ENCODE measurements at regions not wholly inside any gene's neighbourhood (a gene's known extent, or its start where the extent isn't known, plus 50 kb on each side); places are given as distances from the start of the nearest gene placed in this dataset.

DNA sequence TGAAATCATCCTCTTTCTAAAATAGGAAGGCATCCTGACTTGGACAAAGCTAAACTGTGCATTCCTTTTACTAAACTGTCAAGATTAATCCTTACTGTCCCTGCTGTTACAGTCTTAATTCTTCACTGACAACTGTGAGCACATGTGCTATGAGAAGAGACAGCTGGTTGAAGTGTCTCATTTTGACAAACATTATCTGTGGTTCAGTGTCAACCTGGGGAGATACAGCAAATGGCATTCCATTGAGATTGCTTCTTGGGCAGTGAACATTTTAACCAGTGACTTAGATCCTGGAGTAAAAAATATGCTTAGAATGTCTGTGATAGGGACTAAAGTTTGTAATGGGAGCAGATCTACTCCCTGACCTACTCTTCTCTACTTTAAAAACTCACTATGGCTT is 552.6 kb upstream of the ATP2B1 start:
- H3K9me3 Mint-ChIP-seq: no peaks in the 10 kb centered on the region

DNA sequence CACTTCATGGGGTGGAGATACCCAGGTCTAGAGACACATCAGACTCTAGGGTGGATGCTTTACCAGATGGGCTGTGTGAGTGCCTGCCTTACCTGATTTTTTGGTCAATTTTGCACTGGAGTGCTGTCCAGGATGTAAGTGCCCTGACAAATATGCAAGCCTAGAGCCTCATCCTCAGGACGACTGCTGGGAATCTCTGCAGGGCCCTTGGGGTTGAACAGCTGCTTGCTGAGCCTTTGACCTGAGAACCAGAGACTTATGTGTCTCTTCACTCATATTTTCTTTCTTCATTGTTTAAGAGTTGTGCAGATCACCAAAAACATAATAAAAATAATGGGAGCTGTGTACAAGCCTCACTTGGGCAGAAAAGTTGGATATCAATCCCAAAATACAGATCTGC is 551.5 kb upstream of the ATP2B1 start:
- no peak for ATAC-seq

More for the DNA sequence above, 552.6 kb upstream of the ATP2B1 start:
- H3K27ac Mint-ChIP-seq: no peak overlapping the region
- H3K36me3 Mint-ChIP-seq: no peaks in the 10 kb centered on the region
- ATAC-seq (no peak), DNase-seq (ENCODE audit: low spot score in 2 of 2) (no peak)
- no peaks in the 10 kb centered on the region for H3K4me1 Mint-ChIP-seq
- no peak overlapping the region for H3K4me3 Mint-ChIP-seq

DNA sequence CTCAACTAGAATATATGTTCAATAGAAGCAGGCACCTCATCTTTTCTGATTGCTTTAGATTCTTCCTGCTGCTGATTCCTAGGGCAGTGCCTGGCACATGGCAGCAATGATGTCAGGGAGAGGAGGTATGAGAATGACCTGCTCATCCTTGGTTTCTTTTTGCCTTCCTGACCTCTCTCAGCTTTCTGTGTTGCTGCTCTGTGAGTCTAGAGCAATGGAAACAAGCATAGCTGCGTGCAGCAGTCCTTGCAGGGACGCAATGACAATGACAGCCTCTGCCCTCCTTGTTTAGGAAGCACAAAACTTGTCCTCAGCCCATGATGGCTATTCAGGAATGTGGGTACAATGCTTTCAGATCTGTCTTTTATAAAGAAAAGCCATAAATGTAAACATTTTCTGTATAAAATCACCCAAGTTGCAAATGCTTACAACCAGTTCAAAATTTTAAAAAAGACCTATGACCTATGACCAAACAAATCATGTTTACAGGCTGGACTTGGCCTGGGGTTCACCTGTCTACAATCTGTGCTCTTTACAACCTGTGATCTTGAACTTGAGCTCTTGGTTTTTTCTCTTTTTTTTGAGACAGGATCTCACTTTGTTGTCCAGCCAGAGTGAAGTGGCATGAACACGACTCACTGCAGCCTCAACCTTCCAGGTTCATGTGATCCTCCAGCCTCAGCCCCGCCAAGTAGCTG is 549.4 kb upstream of the ATP2B1 start:
- H3K27ac Mint-ChIP-seq: no peak overlapping the region
- H3K9me3 Mint-ChIP-seq: no peaks in the 10 kb centered on the region
- no peak for ATAC-seq
- no peak for DNase-seq (ENCODE audit: low spot score in 2 of 2)
- no peaks in the 10 kb centered on the region for H3K36me3 Mint-ChIP-seq
- no peak overlapping the region for H3K4me3 Mint-ChIP-seq
- peaks cover 10% of the 10 kb centered on the region for H3K4me1 Mint-ChIP-seq

More for the DNA sequence above, 551.5 kb upstream of the ATP2B1 start:
- Mint-ChIP-seq H3K9me3 (no peaks in the 10 kb centered on the region), H3K4me3 (no peak overlapping the region), H3K36me3 (no peaks in the 10 kb centered on the region), H3K27ac (no peak overlapping the region), H3K4me1 (no peaks in the 10 kb centered on the region)
- no peak for DNase-seq (ENCODE audit: low spot score in 2 of 2)

DNA sequence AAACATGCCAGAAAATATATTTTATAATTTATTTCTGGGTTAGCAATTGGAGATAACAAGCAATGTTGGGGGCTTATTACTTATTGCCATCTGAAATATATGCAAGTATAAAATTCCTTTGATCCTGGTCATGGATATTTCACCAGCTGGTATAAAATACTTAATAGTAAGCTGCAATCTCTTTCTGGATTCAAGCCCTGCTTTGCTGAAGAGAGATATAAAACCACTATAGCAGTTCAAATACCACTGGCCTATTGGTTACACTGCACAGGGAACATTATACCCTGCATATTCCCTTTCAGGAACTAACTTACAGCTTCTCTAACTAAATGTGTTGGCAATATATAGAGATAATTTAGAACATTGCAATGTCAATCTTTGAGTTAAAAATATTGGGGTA is 546.2 kb upstream of the ATP2B1 start:
- H3K27ac Mint-ChIP-seq: no peak overlapping the region
- H3K36me3 Mint-ChIP-seq: no peaks in the 10 kb centered on the region
- ATAC-seq (no peak), DNase-seq (ENCODE audit: low spot score in 2 of 2) (no peak)
- peaks cover 10% of the 10 kb centered on the region for H3K4me1 Mint-ChIP-seq
- H3K4me3 Mint-ChIP-seq: no peak overlapping the region
- no peaks in the 10 kb centered on the region for H3K9me3 Mint-ChIP-seq

DNA sequence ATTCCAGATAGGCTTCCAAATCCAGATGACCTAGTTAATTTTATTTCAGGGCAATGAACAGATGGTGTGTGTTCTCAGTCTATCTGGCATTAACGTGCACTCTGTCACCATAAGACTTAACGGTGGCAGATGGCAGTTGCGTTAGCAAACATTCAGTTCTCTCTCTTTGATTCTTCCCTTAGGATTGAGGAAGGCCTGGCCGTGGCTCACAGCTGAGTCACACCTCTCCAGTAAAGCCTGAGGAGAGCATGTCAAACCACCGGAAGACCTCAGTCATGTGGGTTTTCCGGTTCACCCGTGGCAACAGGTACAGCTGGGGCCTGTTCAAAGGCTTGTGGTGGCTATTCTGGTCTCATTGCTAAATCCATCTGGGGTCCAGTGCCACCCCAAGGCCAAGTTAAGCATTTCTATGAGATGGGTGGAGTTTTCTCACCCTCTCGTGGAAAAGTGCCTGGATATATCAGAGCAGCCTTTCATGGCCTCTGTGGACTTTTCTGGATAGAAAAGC is 545.1 kb upstream of the ATP2B1 start:
- Mint-ChIP-seq H3K4me3 (no peak overlapping the region), H3K4me1 (peaks cover 10% of the 10 kb centered on the region), H3K9me3 (no peaks in the 10 kb centered on the region), H3K36me3 (no peaks in the 10 kb centered on the region), H3K27ac (peak overlapping the region; percentile 43)
- DNase-seq (ENCODE audit: low spot score in 2 of 2): peak; percentile 15 to 52
- peak; percentile 96 for ATAC-seq

GRCh38 chr12:90253136-90253535 is 544.5 kb upstream of the ATP2B1 start:
- Mint-ChIP-seq H3K4me3 (no peak overlapping the region), H3K9me3 (no peaks in the 10 kb centered on the region), H3K27ac (no peak overlapping the region), H3K36me3 (no peaks in the 10 kb centered on the region), H3K4me1 (peaks cover 10% of the 10 kb centered on the region)
- ATAC-seq (no peak), DNase-seq (ENCODE audit: low spot score in 2 of 2) (no peak)

DNA sequence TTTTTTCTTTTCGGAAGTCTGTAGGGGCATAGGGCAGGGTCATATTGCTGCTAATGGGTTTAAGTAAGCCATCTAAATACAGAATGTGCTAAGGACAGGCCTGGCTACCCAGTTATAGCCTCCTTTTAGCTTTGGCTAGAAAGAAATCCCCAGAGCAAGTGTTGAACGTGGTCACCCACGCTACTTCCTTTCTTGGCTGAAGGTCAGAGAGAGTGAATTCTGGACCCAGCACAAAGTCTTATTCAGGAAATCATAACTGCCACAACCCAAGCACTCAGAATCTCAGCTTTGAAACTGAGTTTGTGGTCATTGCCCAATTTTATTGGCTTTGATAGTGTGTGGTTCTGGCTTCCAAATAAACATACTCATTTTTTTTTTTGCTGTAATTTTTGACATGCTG is 542.1 kb upstream of the ATP2B1 start:
- DNase-seq (ENCODE audit: low spot score in 2 of 2) (no peak), ATAC-seq (no peak)

DNA sequence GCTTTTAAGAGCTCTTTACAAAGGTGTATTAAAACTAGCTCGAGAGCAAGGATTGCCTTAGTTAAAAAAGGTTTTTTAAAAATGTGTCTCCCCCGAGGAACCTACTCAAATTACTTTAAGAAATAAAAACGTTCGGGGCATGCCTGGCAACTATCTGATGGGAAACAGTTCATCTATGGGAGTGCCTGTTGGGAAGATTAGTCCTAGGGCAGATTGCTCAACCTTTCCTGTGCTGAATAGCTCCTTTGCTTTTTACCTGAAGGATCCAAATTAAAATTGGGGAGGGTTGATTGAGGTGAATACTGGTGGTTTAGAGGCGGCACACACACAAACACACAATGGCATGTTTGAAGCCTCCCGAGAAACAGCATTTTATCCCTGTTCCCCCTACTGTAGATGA is 541.4 kb upstream of the ATP2B1 start:
- DNase-seq (ENCODE audit: low spot score in 2 of 2) (no peak), ATAC-seq (no peak)
- Mint-ChIP-seq H3K4me3 (no peak overlapping the region), H3K9me3 (no peaks in the 10 kb centered on the region), H3K4me1 (peaks cover 10% of the 10 kb centered on the region), H3K27ac (no peak overlapping the region), H3K36me3 (no peaks in the 10 kb centered on the region)

More for the DNA sequence above, 542.1 kb upstream of the ATP2B1 start:
- Mint-ChIP-seq H3K4me1 (peaks cover 10% of the 10 kb centered on the region), H3K9me3 (no peaks in the 10 kb centered on the region), H3K4me3 (no peak overlapping the region), H3K27ac (no peak overlapping the region), H3K36me3 (no peaks in the 10 kb centered on the region)

DNA sequence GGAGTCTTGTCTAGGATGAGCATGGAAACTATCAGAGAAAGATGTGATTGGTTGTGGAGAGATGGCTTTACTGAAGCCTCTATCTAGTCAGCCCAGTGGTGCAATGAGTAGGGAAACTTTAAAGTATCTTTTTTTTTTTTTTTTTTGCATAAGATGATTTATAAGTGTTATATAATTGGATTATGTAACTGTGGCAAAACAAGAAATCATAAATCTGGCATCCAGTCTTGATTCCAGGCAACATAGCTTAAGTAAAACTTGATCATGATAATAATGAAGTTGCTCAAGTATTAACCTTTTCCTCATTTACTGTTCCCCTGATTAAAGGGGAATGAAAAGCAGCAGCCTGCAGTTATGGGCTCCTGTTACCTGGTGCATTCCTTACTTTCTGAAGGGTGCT is 538.0 kb upstream of the ATP2B1 start:
- no peak for ATAC-seq
- Mint-ChIP-seq H3K9me3 (no peaks in the 10 kb centered on the region), H3K36me3 (no peaks in the 10 kb centered on the region), H3K4me1 (no peaks in the 10 kb centered on the region), H3K4me3 (no peak overlapping the region), H3K27ac (no peak overlapping the region)
- no peak for DNase-seq (ENCODE audit: low spot score in 2 of 2)

GRCh38 chr12:90245391-90245790 is 536.8 kb upstream of the ATP2B1 start:
- ATAC-seq: no peak
- no peaks in the 10 kb centered on the region for H3K9me3 Mint-ChIP-seq
- no peak overlapping the region for H3K4me3 Mint-ChIP-seq
- H3K27ac Mint-ChIP-seq: no peak overlapping the region
- H3K36me3 Mint-ChIP-seq: no peaks in the 10 kb centered on the region
- DNase-seq (ENCODE audit: low spot score in 2 of 2): no peak
- H3K4me1 Mint-ChIP-seq: no peaks in the 10 kb centered on the region

DNA sequence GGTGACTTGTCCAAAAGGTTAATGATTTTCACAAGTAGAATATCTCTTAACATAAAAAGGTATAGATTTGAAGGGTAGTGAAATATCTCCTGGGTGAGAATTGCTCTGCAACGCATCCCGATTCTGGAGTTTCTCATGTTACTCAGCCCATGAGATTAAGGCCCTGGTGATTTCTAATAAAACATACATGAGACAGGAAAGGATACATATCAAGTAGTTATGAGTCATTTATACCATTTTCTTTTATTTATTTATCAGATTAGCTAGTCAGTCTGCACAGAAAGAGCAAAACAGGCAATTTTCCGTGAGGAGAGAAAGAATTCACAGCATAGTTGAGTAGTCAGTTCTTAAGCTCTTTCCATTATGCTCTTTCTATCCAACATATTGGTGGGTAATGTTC is 535.6 kb upstream of the ATP2B1 start:
- Mint-ChIP-seq H3K4me1 (no peaks in the 10 kb centered on the region), H3K27ac (no peak overlapping the region), H3K4me3 (no peak overlapping the region), H3K36me3 (no peaks in the 10 kb centered on the region), H3K9me3 (no peaks in the 10 kb centered on the region)
- DNase-seq (ENCODE audit: low spot score in 2 of 2) (no peak), ATAC-seq (no peak)

DNA sequence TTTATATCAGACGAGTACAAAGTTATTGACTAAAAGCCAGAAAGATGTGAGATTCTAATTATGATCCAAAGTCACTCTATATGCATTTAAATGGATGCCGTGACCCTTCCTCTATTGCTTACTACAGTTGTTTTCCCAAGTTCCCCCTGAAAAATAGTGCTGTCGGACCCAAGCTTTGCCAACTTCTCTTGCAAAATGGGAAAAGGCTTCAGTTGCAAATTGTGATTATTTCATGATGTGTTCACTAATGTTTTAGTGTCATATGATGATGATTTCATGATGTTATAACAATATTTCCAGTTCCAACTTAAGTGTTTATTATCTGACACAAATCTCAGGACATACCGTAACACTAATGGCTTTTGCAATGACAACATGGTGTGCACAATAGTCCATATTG is 534.6 kb upstream of the ATP2B1 start:
- no peaks in the 10 kb centered on the region for H3K36me3 Mint-ChIP-seq

DNA sequence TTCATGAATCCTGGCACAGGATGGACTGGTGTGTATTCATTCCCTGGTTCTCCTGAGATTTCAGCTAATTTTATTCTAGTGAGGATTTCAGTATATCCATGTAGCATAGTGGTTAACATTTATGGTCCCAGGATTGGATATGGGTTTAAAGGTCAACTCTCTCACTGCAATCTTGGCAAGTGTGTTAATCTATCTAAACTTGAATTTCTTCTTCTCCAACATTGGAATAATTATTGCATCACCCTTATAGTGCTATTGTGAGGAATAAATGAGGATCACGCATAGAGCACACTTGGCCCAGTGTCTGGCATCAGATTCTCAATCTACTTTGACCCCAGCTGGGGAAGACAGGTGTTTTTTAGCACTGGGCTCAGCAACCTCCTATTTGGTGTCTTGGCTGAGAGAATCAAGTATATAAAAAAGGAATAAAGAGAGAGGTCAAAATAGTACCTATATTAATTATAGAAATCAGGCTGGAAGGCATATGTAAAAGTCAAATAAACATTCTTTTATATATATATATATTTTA is 531.2 kb upstream of the ATP2B1 start:
- H3K27ac Mint-ChIP-seq: no peak overlapping the region
- ATAC-seq (no peak), DNase-seq (ENCODE audit: low spot score in 2 of 2) (no peak)
- no peaks in the 10 kb centered on the region for H3K36me3 Mint-ChIP-seq
- H3K4me3 Mint-ChIP-seq: no peak overlapping the region
- H3K9me3 Mint-ChIP-seq: no peaks in the 10 kb centered on the region
- H3K4me1 Mint-ChIP-seq: no peaks in the 10 kb centered on the region

More for the DNA sequence above, 534.6 kb upstream of the ATP2B1 start:
- ATAC-seq (no peak), DNase-seq (ENCODE audit: low spot score in 2 of 2) (no peak)
- Mint-ChIP-seq H3K4me3 (no peak overlapping the region), H3K9me3 (no peaks in the 10 kb centered on the region), H3K27ac (no peak overlapping the region), H3K4me1 (no peaks in the 10 kb centered on the region)

DNA sequence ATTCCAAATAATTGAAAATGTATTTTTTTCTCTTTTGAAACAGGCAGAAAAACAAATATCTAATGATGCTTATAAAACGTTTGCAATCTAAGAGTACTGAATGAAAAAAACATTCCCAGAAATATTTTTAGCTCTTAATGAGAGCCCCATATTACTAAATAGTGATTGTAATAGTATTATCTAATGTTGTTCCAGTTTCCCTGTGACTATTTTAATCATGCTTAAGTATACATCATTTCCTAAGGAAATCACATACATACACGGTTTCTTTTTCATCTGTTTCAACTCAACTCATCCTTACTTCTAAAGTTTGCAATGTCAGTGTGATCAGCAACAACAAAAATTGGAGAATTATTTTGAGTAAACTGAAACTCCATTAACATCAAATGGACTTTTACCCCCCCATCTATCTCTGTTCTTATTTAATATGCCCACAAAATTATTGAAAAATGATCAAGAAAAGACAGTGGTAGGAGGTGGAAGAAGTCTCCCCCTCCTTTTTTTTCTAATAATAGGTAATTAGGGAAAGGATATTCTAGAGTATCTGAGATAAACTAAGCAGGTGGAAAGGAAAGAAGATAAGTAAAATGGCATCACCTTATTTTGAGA is 530.1 kb upstream of the ATP2B1 start:
- no peaks in the 10 kb centered on the region for H3K4me1 Mint-ChIP-seq
- no peak overlapping the region for H3K4me3 Mint-ChIP-seq
- no peak for DNase-seq (ENCODE audit: low spot score in 2 of 2)
- no peak for ATAC-seq
- no peak overlapping the region for H3K27ac Mint-ChIP-seq
- no peaks in the 10 kb centered on the region for H3K9me3 Mint-ChIP-seq
- no peaks in the 10 kb centered on the region for H3K36me3 Mint-ChIP-seq

DNA sequence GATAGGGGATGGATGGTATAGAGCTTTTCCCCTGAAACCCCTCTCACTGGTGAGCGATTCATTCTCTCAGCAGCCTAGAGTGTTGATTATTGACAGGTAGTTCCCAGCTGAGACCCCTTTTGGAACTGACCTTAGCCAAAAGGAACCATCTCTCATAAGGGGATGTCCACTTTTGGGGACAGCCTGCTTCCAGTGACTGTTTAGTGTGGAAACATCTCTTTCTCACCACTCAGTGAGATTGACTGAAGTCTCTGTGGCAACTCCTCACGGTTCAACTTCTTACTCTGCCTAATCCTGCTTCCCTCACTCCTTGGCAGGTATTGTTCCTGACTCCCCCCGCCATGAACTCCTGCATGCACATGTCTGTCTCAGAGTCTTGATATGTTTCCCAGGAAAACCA is 529.2 kb upstream of the ATP2B1 start:
- H3K9me3 Mint-ChIP-seq: no peaks in the 10 kb centered on the region
- H3K27ac Mint-ChIP-seq: no peak overlapping the region
- no peak for ATAC-seq
- no peak overlapping the region for H3K4me3 Mint-ChIP-seq
- H3K36me3 Mint-ChIP-seq: no peaks in the 10 kb centered on the region
- no peaks in the 10 kb centered on the region for H3K4me1 Mint-ChIP-seq
- no peak for DNase-seq (ENCODE audit: low spot score in 2 of 2)

DNA sequence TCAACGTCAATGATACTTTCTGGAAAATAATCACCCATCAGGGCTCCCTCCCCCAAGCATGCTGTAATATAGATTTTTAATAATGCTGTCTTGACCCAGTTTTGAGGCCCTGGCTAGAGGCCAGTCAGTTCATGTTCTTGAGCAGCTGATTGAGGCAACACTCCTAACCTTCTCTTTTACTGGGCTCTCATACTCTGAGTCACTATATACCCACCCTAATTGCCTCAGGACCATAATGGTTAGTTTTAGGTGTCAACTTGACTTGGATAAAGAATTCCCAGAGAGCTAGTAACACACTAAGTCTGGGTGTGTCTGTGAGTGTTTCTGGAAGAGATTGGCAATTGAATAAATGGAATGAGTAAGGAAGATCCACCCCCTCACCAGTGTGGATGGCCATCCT is 527.0 kb upstream of the ATP2B1 start:
- Mint-ChIP-seq H3K4me3 (no peak overlapping the region), H3K36me3 (no peaks in the 10 kb centered on the region), H3K4me1 (no peaks in the 10 kb centered on the region), H3K27ac (no peak overlapping the region), H3K9me3 (no peaks in the 10 kb centered on the region)
- no peak for ATAC-seq
- no peak for DNase-seq (ENCODE audit: low spot score in 2 of 2)
